Dedifferentiated amniotic fluid mesenchymal stem cell (primary cell): ENCODE measurements at regions not wholly inside any gene's neighbourhood (a gene's known extent, or its start where the extent isn't known, plus 50 kb on each side); places are given as distances from the start of the nearest gene placed in this dataset.

Experiments used
- DNase-seq: peaks from one replicate; pipeline ENCODE4 v3.0.0-alpha.2; 2016; ENCODE audit errors: extremely low spot score

- no peak for DNase-seq
Observed at GRCh38 chr2:123093199-123093598, 931.9 kb upstream of the CNTNAP5 start.

GRCh38 chr2:123095219-123095835, 929.8 kb upstream of the CNTNAP5 start:
- no peak for DNase-seq

- DNase-seq = no peak
Observed at GRCh38 chr2:123098619-123099018, 926.5 kb upstream of the CNTNAP5 start.

GRCh38 chr2:123101434-123101833, 923.7 kb upstream of the CNTNAP5 start:
- no peak for DNase-seq

GRCh38 chr2:123103902-123104301, 921.2 kb upstream of the CNTNAP5 start:
- no peak for DNase-seq

GRCh38 chr2:123116595-123116994, 908.5 kb upstream of the CNTNAP5 start:
- DNase-seq = no peak

GRCh38 chr2:123127236-123127635, 897.9 kb upstream of the CNTNAP5 start:
- DNase-seq = no peak

GRCh38 chr2:123128951-123129350, 896.1 kb upstream of the CNTNAP5 start:
- no peak for DNase-seq

- no peak for DNase-seq
Observed at GRCh38 chr2:123136419-123136818, 888.7 kb upstream of the CNTNAP5 start.

- no peak for DNase-seq
Observed at GRCh38 chr2:123144082-123144481, 881.0 kb upstream of the CNTNAP5 start.

GRCh38 chr2:123153041-123153440, 872.0 kb upstream of the CNTNAP5 start:
- DNase-seq = no peak

GRCh38 chr2:123154195-123154594, 870.9 kb upstream of the CNTNAP5 start:
- no peak for DNase-seq

GRCh38 chr2:123157016-123157415, 868.1 kb upstream of the CNTNAP5 start:
- no peak for DNase-seq

- no peak for DNase-seq
Observed at GRCh38 chr2:123162400-123163016, 862.6 kb upstream of the CNTNAP5 start.

GRCh38 chr2:123163398-123163797, 861.7 kb upstream of the CNTNAP5 start:
- DNase-seq = no peak

GRCh38 chr2:123164216-123164615, 860.9 kb upstream of the CNTNAP5 start:
- DNase-seq = no peak

GRCh38 chr2:123165616-123166015, 859.5 kb upstream of the CNTNAP5 start:
- DNase-seq = no peak

GRCh38 chr2:123179526-123179925, 845.6 kb upstream of the CNTNAP5 start:
- DNase-seq = no peak

- no peak for DNase-seq
Observed at GRCh38 chr2:123195957-123196356, 829.1 kb upstream of the CNTNAP5 start.

- DNase-seq = no peak
Observed at GRCh38 chr2:123200035-123200434, 825.1 kb upstream of the CNTNAP5 start.

- DNase-seq = no peak
Observed at GRCh38 chr2:123207245-123207644, 817.8 kb upstream of the CNTNAP5 start.

GRCh38 chr2:123209202-123209601, 815.9 kb upstream of the CNTNAP5 start:
- no peak for DNase-seq

GRCh38 chr2:123211181-123211580, 813.9 kb upstream of the CNTNAP5 start:
- no peak for DNase-seq

- no peak for DNase-seq
Observed at GRCh38 chr2:123245156-123245555, 779.9 kb upstream of the CNTNAP5 start.
